ENCODE measurements at regions not wholly inside any gene's neighbourhood (a gene's known extent, or its start where the extent isn't known, plus 50 kb on each side); places are given as distances from the start of the nearest gene placed in this dataset.
A peak's percentile ranks its signal among the peaks of the same experiment; 100 is the strongest.
"Not testable (repeated sequence)": the region's sequence is repeated elsewhere in the genome, so short reads cannot be mapped to it uniquely, and the experiment has no call there.

DNA sequence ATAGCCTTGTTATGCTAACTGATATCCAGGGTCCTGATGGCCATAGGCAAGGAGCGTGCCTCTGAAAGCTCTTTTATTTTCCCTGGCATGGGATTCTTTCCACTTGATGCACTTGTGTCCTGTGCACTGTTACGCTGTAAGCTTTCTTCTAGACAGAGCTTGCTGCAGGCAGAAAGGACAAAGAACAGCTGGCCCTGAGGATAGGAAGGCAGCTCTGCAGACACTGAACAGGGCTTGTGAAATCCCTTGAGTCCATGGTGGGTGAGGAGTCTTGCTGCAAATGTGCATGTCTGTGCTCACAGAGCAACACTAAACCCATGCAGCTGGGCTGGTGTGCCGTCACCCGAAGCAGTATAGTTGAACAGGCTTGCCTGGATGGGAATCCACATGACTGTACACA, 126.6 kb downstream of the AKAP11 start:
- DNase-seq (ENCODE audit: low read depth), result no peak

- DNase-seq (ENCODE audit: low read depth), result no peak
Measured at GRCh38 chr13:42400188-42400833, 128.4 kb downstream of the AKAP11 start.

- DNase-seq (ENCODE audit: low read depth), result no peak
Measured at GRCh38 chr13:42401376-42401775, 129.4 kb downstream of the AKAP11 start.

DNA sequence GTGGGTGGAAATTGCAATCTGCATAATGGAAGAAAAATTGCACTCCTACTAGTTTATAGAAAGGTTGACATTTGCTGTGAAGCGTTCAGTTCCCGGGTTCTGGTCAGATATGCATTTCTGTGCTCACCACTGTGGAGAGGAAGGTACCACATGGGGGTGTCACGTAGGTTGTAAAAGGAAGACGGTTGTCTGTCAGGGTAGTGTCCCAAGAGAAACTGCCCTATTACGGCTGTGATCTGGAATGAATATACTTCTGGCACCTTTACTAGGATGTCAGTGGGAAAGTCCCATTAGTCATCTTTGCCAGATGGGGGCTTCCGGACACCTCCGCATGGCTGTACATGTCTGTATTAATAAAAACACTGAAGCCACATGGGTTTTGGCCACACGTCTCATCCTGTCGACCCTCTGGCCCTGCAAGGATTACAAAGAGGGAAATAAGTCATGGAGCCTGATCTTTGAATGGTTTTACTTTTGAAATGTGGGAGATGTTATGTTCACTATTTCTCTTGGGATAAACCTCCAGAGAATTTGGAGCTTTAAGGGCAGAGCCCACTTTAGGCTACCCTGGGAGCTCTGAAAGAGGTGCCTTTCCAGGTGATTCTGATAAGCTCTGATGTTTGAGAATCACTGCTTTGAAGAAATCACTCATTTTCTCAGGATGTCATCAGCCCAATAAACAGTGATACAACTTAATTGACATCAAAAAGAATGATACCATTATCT, 133.9 kb downstream of the AKAP11 start:
- no peak for DNase-seq (ENCODE audit: low read depth)

DNA sequence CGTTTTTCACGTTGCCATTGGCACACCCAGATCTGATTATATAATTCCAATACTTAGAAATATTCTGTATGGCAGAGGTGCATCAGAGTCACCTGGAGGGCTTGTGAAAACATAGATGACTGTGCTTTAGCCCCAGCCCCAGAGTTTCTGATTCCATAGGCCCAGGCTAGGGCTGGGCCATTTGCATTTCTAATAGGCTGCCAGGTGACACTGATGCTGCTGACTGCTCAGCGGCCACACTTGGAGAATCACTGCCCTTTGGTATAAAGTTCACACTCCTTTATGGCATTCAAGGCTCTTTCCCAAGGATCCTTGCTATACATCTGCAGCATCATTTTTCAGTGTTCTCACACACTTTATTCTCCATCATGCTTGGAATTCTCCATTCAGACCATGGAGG, 137.1 kb downstream of the AKAP11 start:
- DNase-seq (ENCODE audit: low read depth), result no peak

DNA sequence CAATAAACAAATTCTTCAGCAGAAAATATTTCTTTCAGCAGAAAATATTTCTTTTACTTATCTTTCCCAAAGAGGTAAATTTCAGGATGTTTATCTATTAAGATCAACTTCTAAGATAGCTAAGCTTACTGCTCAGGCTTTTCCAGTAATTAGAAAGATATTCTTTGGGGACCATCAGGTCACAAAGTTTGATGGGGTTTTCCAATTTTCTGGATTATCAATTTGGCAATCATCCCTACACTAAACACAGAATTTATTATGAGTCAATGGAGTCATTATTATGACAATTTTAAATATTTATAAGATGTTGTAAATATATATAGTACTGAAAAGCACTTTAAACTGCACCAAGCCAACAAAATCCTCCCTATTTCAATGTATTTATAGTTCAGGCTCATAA, 137.6 kb downstream of the AKAP11 start:
- DNase-seq (ENCODE audit: low read depth), result no peak

GRCh38 chr13:42412812-42413483, 141.0 kb downstream of the AKAP11 start:
- no peak for DNase-seq (ENCODE audit: low read depth)

DNA sequence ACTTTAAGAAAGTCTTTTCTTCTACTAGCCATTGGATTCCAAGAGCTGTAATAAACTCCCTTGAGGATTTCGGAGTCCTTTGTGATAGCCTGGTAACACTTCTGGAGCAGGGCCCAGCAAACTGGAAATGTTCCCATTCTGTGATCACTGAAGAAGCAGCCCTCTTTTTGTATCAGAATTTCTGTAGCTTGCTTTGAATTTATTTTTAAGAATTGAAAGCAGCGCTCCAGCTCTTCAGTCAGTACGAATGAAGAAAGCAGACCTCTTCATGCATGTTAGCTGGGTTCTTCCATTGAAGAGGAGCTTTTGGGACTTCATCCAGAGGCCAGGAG, 141.5 kb downstream of the AKAP11 start:
- no peak for DNase-seq (ENCODE audit: low read depth)

GRCh38 chr13:42417626-42418025, 145.7 kb downstream of the AKAP11 start:
- DNase-seq (ENCODE audit: low read depth), result no peak

DNA sequence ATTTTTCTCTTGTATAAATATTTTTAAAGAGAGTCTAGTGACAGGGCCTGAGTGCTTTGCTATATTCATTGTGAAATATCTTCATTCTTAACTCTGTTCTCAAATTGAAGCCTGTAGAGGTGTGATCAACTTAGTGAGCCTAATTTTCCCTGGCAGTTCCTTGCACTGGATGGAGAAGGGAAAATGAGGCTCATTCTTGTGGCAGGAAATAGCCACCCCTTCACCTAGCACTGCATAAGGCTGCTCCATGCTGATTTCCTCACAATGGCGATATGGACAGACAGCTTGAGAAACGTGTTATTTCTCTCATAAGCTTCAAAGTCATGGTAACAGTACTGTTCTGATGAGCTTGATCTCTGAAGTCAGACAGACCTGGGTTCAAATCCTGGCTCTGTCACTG, 146.2 kb downstream of the AKAP11 start:
- no peak for DNase-seq (ENCODE audit: low read depth)

- DNase-seq (ENCODE audit: low read depth), result peak; percentile 41
Measured at GRCh38 chr13:42420304-42420703, 148.4 kb downstream of the AKAP11 start.

GRCh38 chr13:42422681-42423080, 150.7 kb downstream of the AKAP11 start:
- no peak for DNase-seq (ENCODE audit: low read depth)

DNA sequence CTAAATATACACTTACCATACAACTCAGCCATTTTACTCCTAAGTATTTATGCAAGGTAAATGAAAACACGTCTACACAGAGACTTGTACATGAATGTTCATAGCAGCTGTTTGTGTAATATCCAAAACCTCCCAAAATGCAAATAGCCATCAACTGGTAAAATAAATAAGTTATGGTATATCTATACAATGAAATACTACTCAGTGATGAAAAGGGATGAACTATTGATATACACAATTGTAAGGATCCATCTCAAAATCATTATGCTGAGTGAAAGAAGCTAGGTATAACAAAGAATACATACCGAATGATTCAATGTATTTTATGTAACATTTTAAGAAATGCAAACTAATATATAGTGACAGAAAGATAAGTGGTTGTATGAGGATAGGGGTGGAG, 149.8 kb upstream of the TNFSF11 start:
- no peak for DNase-seq (ENCODE audit: low read depth)

- DNase-seq (ENCODE audit: low read depth), result no peak
Measured at GRCh38 chr13:42445354-42445753, 128.6 kb upstream of the TNFSF11 start.

- not testable (repeated sequence) for DNase-seq (ENCODE audit: low read depth)
Measured at GRCh38 chr13:42446597-42446996, 127.4 kb upstream of the TNFSF11 start.

DNA sequence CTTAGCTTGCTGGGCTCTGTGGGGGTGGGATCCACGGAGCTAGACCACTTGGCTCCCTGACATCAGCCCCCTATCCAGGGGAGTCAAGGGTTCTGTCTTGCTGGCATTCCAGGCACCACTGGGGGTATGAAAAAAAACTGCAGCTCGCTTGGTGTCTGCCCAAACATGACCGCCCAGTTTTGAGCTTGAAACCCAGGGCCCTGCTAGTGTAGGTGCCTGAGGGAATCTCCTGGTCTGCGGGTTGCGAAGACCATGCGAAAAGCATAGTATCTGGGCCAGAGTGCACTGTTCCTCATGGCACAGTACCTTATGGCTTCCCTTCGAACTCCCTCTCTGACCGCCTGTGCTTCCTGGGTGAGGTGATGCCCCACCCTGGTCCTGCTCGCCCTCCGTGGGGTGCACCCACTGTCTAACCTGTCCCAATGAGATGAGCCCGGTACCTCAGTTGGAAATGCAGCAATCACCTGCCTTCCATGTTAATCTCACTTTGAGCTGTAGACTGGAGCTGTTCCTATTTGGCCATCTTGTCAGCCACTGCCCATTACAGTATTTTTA, 120.8 kb upstream of the TNFSF11 start:
- no peak for DNase-seq (ENCODE audit: low read depth)

GRCh38 chr13:42454749-42455148, 119.2 kb upstream of the TNFSF11 start:
- DNase-seq (ENCODE audit: low read depth), result no peak

DNA sequence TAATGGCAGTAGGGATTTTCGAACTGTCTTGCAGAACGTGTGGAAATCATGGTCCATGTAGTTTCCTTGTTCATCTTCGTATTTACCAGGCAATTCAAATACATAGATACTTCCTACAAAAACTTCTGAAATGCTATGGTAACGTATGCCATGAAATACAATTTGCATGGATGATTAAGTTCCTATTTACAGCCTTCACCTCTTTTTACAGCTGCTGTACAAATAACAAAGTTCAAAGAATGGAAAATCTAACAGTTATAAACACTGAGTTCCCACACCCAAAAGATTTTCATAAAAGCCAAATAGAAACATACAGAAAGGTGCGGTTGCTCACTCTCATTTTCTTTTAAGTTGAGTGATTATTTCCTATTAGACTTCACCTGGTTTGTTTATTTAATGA, 115.8 kb upstream of the TNFSF11 start:
- DNase-seq (ENCODE audit: low read depth), result no peak

GRCh38 chr13:42466123-42466522, 107.8 kb upstream of the TNFSF11 start:
- DNase-seq (ENCODE audit: low read depth), result no peak

DNA sequence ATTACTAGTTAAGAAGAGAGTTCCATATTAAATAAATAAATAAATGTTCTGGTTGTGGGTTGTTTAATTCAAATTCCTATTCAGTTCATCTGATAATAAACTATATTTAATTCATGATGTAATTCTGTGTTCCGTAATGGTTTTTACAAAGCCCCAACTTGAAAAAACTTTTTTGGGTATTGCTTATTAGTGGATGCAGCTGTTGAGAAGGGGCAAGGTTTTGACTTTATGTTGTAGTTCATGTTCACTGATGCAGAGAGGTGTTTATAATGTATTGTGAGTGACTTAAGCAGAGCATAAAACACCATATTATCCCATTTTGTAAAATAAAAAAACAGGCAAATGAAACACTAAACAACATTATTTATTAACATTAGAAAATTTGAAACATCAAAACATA, 107.3 kb upstream of the TNFSF11 start:
- no peak for DNase-seq (ENCODE audit: low read depth)

DNA sequence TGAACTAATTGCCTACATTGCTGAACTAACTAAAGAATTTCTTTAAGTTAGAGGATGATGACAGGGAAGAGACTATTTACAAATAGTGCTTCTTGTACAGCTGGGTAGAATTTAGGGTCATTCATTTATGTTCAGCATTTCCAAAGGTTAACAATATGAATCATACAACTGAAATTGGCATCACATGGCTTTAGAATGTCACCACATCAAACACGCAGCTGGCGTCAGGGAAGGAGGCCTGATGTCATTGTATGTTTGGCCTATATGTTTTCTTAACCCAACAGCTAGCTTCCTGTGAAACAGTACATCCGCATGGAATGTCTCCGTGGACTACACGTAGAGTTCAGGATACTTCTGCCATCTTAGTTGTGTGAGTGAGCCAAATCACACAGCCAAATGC, 99.0 kb upstream of the TNFSF11 start:
- no peak for DNase-seq (ENCODE audit: low read depth)

GRCh38 chr13:42477596-42478190, 96.3 kb upstream of the TNFSF11 start:
- DNase-seq (ENCODE audit: low read depth), result no peak

Data from stimulated activated CD8-positive, alpha-beta memory T cell treated with anti-CD3 and anti-CD28 coated beads, Interleukin-7, amount 100 ng/mL, for 24 hours (primary cell).